Activated CD8-positive, alpha-beta T cell treated with anti-CD3 and anti-CD28 coated beads for 36 hours (primary cell): ENCODE measurements at regions not wholly inside any gene's neighbourhood (a gene's known extent, or its start where the extent isn't known, plus 50 kb on each side); places are given as distances from the start of the nearest gene placed in this dataset.

Experiments used
- ATAC-seq: fragments of 200-7000 bp; cut with Tn5 transposase; one replicate; pipeline ENCODE4 v1.10.0; 2021; ENCODE audit warnings: mild to moderate bottlenecking, moderate library complexity
- CTCF ChIA-PET: fragments of 350-600 bp; sonication (Branson Sonifier 250); formaldehyde crosslinking; loops from one replicate; lab custom pipeline; 2021; ENCODE audit warnings: antibody characterized with exemption; lab: Charles Lee
- POLR2A ChIA-PET: fragments of 350-600 bp; sonication (Branson Sonifier 250); formaldehyde crosslinking; loops from one replicate; lab custom pipeline; 2021; ENCODE audit warnings: antibody characterized with exemption; lab: Charles Lee
- DNase-seq: peaks from one replicate; pipeline ENCODE4 v3.0.0-alpha.2; 2020
- H3K27ac Mint-ChIP-seq: one replicate; pipeline ENCODE4 v1.8.0; 2021; ENCODE audit warnings: mild to moderate bottlenecking, mixed read lengths
- H3K27me3 Mint-ChIP-seq: one replicate; pipeline ENCODE4 v1.8.0; 2021; ENCODE audit warnings: mixed read lengths
- H3K36me3 Mint-ChIP-seq: one replicate; pipeline ENCODE4 v1.8.0; 2021; ENCODE audit warnings: low read depth, mixed read lengths
- H3K4me1 Mint-ChIP-seq: one replicate; pipeline ENCODE4 v1.8.0; 2021; ENCODE audit warnings: low read depth, mixed read lengths
- H3K4me3 Mint-ChIP-seq: one replicate; pipeline ENCODE4 v1.8.0; 2021; ENCODE audit warnings: mild to moderate bottlenecking, moderate library complexity, mixed read lengths
- H3K9me3 Mint-ChIP-seq: one replicate; pipeline ENCODE4 v1.8.0; 2021; ENCODE audit warnings: mixed read lengths
- intact Hi-C: fragments of 100-400 bp; cut with micrococcal nuclease; formaldehyde crosslinking; loops from one replicate; pipeline ENCODE4 v1.10.0; 2022
- TF ChIP-seq, protein P1 (sequence below): fragments of 200-600 bp; IDR thresholded peaks from one replicate; pipeline ENCODE4 v1.8.0; 2022; ENCODE audit warnings: antibody characterized with exemption, mild to moderate bottlenecking

- ATAC-seq (no peak), DNase-seq (no peak)
- intact Hi-C loops, result no loop called here
- Mint-ChIP-seq H3K27ac (no peak overlapping the region), H3K4me1 (peaks cover 11% of the 10 kb centered on the region), H3K27me3 (peaks cover 15% of the 10 kb centered on the region), H3K36me3 (no peaks in the 10 kb centered on the region), H3K9me3 (no peaks in the 10 kb centered on the region), H3K4me3 (no peak overlapping the region)
- ChIA-PET CTCF (interaction anchor here (0.6 kb wide), 1 partner anchor 116 kb away, joined by 3 read pairs; no protein-coding TSS in a partner anchor), POLR2A (interaction anchor here (0.6 kb wide), 1 partner anchor 192 kb away, joined by 3 read pairs; no protein-coding TSS in a partner anchor)
- TF ChIP-seq, protein P1, sequence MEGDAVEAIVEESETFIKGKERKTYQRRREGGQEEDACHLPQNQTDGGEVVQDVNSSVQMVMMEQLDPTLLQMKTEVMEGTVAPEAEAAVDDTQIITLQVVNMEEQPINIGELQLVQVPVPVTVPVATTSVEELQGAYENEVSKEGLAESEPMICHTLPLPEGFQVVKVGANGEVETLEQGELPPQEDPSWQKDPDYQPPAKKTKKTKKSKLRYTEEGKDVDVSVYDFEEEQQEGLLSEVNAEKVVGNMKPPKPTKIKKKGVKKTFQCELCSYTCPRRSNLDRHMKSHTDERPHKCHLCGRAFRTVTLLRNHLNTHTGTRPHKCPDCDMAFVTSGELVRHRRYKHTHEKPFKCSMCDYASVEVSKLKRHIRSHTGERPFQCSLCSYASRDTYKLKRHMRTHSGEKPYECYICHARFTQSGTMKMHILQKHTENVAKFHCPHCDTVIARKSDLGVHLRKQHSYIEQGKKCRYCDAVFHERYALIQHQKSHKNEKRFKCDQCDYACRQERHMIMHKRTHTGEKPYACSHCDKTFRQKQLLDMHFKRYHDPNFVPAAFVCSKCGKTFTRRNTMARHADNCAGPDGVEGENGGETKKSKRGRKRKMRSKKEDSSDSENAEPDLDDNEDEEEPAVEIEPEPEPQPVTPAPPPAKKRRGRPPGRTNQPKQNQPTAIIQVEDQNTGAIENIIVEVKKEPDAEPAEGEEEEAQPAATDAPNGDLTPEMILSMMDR, result no peak
Observed at GRCh38 chr12:28086521-28087155, 103.6 kb upstream of the CCDC91 start.

DNA sequence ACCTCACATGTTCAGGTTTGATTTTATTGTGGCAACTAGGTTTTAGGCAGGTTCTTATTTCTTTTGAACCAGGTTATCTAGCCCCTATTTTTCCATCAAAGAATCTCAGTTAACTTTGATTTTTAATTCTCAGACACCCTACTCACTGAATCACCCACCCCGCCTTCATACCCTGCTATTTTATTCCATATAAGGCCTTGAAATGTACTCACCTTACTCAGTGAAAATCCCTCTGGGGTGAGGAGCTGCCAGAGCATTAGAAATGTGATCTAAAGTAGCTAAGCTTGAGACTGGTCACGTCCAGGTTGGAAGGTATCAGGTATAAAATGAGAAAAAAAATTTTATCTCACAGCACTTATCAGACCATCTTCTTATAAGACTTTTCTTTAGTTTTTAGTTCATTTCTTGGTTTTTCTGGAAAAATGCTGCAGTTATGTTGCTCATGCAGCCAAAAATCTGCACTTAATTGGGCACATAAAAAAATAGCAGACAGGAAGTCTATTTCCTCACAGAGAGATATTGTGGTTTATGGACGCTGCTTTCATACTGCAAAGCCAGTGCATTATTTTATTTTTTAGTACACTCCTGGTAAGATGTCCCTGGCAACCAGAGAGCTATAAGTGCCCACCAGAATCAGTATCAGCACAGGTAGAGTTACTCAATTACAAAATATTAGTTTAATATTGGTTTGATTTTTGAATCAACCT, 101.5 kb upstream of the CCDC91 start:
- TF ChIP-seq, protein P1, result no peak
- intact Hi-C loops, result no loop called here
- H3K4me3 Mint-ChIP-seq, result no peak overlapping the region
- H3K36me3 Mint-ChIP-seq, result no peaks in the 10 kb centered on the region
- DNase-seq, result no peak
- no peaks in the 10 kb centered on the region for H3K9me3 Mint-ChIP-seq
- ChIA-PET CTCF (interaction anchor here (0.8 kb wide), 1 partner anchor 15 kb away, joined by 4 read pairs; no protein-coding TSS in a partner anchor), POLR2A (no interaction called here)
- H3K4me1 Mint-ChIP-seq, result peaks cover 11% of the 10 kb centered on the region
- peaks cover 15% of the 10 kb centered on the region for H3K27me3 Mint-ChIP-seq
- H3K27ac Mint-ChIP-seq, result no peak overlapping the region
- ATAC-seq, result no peak

DNA sequence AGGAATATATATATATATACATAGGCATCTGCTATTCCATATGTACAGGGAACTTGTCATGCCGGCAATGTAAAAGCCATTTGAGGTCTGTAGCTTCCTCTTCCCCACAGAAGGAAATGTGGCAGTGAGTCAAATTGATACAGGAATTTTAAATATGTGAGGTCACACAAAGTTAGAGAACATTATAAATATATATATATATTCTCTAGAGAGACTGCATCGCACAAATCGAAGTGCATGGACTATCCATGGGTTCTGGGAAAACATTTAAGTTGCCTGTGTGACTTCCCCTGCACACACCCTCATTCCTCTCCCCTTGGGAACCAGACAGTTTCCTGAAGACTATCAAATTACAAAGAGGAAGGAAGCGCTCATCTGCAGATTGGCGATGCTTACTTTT, 100.9 kb upstream of the CCDC91 start:
- ATAC-seq (no peak), DNase-seq (no peak)
- no peak overlapping the region for H3K27ac Mint-ChIP-seq
- H3K27me3 Mint-ChIP-seq, result peaks cover 15% of the 10 kb centered on the region
- no peaks in the 10 kb centered on the region for H3K9me3 Mint-ChIP-seq
- no peaks in the 10 kb centered on the region for H3K36me3 Mint-ChIP-seq
- no peak overlapping the region for H3K4me3 Mint-ChIP-seq
- TF ChIP-seq, protein P1, result no peak
- intact Hi-C loops, result no loop called here
- CTCF ChIA-PET, result no interaction called here
- peaks cover 11% of the 10 kb centered on the region for H3K4me1 Mint-ChIP-seq
- POLR2A ChIA-PET, result no interaction called here

DNA sequence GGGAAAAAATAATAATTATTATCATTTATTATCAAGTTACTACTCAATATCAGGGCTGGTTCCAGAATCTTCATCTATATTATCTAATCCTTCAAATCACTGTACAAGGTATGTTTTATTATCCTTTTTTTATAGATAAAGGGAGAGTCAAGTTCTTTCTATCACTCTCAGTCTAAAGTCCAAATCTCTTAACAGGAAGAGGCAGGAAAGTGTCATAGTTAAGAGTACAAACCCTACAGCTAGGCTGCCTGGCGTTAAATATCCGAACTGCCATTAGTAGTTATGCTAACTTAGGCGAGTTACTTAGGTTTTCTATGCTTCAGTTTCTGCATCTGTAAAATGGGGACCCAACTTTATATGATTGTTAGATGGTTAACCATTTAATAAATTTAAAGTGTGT, 99.4 kb upstream of the CCDC91 start:
- no peaks in the 10 kb centered on the region for H3K9me3 Mint-ChIP-seq
- intact Hi-C loops, result no loop called here
- H3K36me3 Mint-ChIP-seq, result no peaks in the 10 kb centered on the region
- no peak overlapping the region for H3K4me3 Mint-ChIP-seq
- ChIA-PET CTCF (no interaction called here), POLR2A (no interaction called here)
- no peak overlapping the region for H3K27ac Mint-ChIP-seq
- peaks cover 11% of the 10 kb centered on the region for H3K4me1 Mint-ChIP-seq
- peaks cover 11% of the 10 kb centered on the region for H3K27me3 Mint-ChIP-seq
- TF ChIP-seq, protein P1, result no peak
- ATAC-seq, result no peak
- DNase-seq, result no peak

DNA sequence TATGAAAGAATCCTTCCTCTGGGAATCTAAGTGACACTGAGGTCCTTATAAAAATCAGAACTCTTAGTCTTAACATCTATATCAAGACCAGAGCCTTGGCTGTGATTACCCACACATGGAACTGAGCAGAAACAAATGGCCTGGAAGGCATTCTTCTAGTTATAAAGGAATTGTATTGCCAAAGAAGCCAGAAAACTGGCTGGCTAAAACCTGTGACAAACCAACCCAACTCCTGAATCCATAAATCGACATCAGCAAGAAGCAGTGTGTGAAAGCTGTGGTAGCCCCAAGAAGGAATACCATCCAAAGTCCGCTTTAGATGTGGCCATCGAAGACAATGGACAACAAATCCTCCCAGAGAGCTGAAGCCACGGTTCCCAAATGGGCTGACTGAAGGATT, 97.9 kb upstream of the CCDC91 start:
- H3K27ac Mint-ChIP-seq, result no peak overlapping the region
- intact Hi-C loops, result no loop called here
- ATAC-seq, result no peak
- peaks cover 3% of the 10 kb centered on the region for H3K4me1 Mint-ChIP-seq
- CTCF ChIA-PET, result no interaction called here
- H3K27me3 Mint-ChIP-seq, result peaks cover 5% of the 10 kb centered on the region
- POLR2A ChIA-PET, result no interaction called here
- TF ChIP-seq, protein P1, result no peak
- H3K36me3 Mint-ChIP-seq, result no peaks in the 10 kb centered on the region
- H3K9me3 Mint-ChIP-seq, result no peaks in the 10 kb centered on the region
- H3K4me3 Mint-ChIP-seq, result no peak overlapping the region
- no peak for DNase-seq
